WI38 (cell line): ENCODE measurements at regions not wholly inside any gene's neighbourhood (a gene's known extent, or its start where the extent isn't known, plus 50 kb on each side); places are given as distances from the start of the nearest gene placed in this dataset.

ENCODE experiments used
- H3K4me3 ChIP-seq: 2 replicates; pipeline ENCODE4 v1.5.1; 2011; ENCODE audit warnings: low read depth, mild to moderate bottlenecking, control low read depth, low read length
- CTCF ChIP-seq: IDR thresholded peaks from 2 replicates; pipeline ENCODE4 v1.5.1; 2012; ENCODE audit warnings: low read depth, mild to moderate bottlenecking, control low read depth, low read length

GRCh38 chr1:229114315-229114714 lies 156.6 kb upstream of the RAB4A start:
- no peak for TF ChIP-seq CTCF
- no peak overlapping the region for H3K4me3 ChIP-seq

- H3K4me3 ChIP-seq: no peak overlapping the region
- no peak for TF ChIP-seq CTCF
Observed at GRCh38 chr1:229114850-229115365, 156.0 kb upstream of the RAB4A start.

- TF ChIP-seq CTCF: no peak
- no peak overlapping the region for H3K4me3 ChIP-seq
Observed at GRCh38 chr1:229116114-229116513, 154.8 kb upstream of the RAB4A start.

- no peak overlapping the region for H3K4me3 ChIP-seq
- TF ChIP-seq CTCF: no peak
Observed at GRCh38 chr1:229117664-229118300, 153.1 kb upstream of the RAB4A start.

- TF ChIP-seq CTCF: no peak
Observed at GRCh38 chr1:229118477-229119061, 152.3 kb upstream of the RAB4A start.

GRCh38 chr1:229119161-229119560 lies 151.8 kb upstream of the RAB4A start:
- no peak overlapping the region for H3K4me3 ChIP-seq
- TF ChIP-seq CTCF: no peak

More at GRCh38 chr1:229118477-229119061, 152.3 kb upstream of the RAB4A start:
- H3K4me3 ChIP-seq: no peak overlapping the region

- no peak overlapping the region for H3K4me3 ChIP-seq
- no peak for TF ChIP-seq CTCF
Observed at GRCh38 chr1:229119876-229120275, 151.0 kb upstream of the RAB4A start.
